Neuron (in vitro differentiated cells): ENCODE measurements at regions not wholly inside any gene's neighbourhood (a gene's known extent, or its start where the extent isn't known, plus 50 kb on each side); places are given as distances from the start of the nearest gene placed in this dataset.
"Not testable (repeated sequence)": the region's sequence is repeated elsewhere in the genome, so short reads cannot be mapped to it uniquely, and the experiment has no call there.

Source experiments
- H2AFZ ChIP-seq: one replicate; pipeline ENCODE4 v1.6.1; 2013; ENCODE audit warnings: low read depth, mild to moderate bottlenecking, inconsistent platforms, low read length, moderate library complexity
- H3K27me3 ChIP-seq: one replicate; pipeline ENCODE4 v1.6.1; 2013; ENCODE audit warnings: low read length; ENCODE audit not compliant: insufficient read depth
- H3K36me3 ChIP-seq: one replicate; pipeline ENCODE4 v1.6.1; 2013; ENCODE audit warnings: low read length; ENCODE audit not compliant: insufficient read depth
- H3K4me1 ChIP-seq: one replicate; pipeline ENCODE4 v1.6.1; 2013; ENCODE audit warnings: low read length; ENCODE audit not compliant: insufficient read depth
- H3K4me3 ChIP-seq: 2 replicates; pipeline ENCODE4 v1.5.1; 2013; ENCODE audit warnings: mild to moderate bottlenecking, low read length, moderate library complexity
- H3K9me3 ChIP-seq: one replicate; pipeline ENCODE4 v1.6.1; 2013; ENCODE audit warnings: low read length

- not testable (repeated sequence) for H3K4me1 ChIP-seq, H3K9me3 ChIP-seq
- peak overlapping the region; percentile 32 for H3K4me3 ChIP-seq
These were observed 140.7 kb downstream of the SPATA31A7 start for GRCh38 chr9:61330342-61331092.

GRCh38 chr9:61356936-61357335 lies 167.1 kb downstream of the SPATA31A7 start:
- not testable (repeated sequence) for H3K4me3 ChIP-seq, H2AFZ ChIP-seq, H3K36me3 ChIP-seq, H3K4me1 ChIP-seq, H3K9me3 ChIP-seq, H3K27me3 ChIP-seq

More at GRCh38 chr9:61330342-61331092, 140.7 kb downstream of the SPATA31A7 start:
- not testable (repeated sequence) for H3K36me3 ChIP-seq, H3K27me3 ChIP-seq, H2AFZ ChIP-seq

DNA sequence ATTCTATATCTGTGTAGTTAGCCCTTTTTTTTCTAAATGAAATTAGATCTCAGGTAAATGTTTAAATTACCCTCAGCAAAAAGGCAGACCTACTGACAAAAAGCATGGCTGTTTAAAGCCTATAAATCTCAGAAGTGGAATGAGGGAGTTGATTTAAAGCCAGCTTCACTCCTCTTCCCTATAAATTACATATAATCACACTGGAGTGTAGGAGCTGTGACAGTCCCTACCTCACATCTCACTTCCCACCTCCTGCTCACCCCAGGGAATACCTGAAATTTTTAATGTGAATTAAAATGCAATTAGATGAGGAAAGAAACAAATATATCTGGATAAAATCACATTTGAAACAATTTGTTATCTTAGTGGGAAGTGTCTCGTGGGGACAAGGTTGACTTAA lies 184.6 kb downstream of the SPATA31A7 start:
- not testable (repeated sequence) for H3K27me3 ChIP-seq, H3K9me3 ChIP-seq, H3K4me3 ChIP-seq, H3K4me1 ChIP-seq, H3K36me3 ChIP-seq, H2AFZ ChIP-seq

DNA sequence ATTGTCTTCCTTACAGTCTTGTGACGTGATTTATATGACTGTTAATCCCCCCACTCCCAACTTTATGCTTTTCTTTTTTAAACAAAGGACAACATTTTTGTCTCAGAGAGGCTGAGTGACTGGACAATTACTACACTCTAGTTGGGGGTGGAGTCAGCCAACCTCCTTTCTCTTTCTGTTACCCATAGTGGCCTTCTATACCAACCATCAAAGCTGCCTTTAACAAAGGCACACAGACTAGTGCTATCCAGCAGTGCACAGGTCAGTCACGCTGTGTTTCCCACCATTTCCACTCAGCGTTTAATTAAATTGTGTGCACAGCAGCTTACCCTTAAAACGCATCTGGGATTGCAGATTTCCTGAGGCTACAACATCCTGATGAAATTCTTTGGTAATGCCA lies 186.3 kb downstream of the SPATA31A7 start:
- not testable (repeated sequence) for H3K27me3 ChIP-seq, H3K4me1 ChIP-seq, H3K36me3 ChIP-seq, H2AFZ ChIP-seq, H3K9me3 ChIP-seq, H3K4me3 ChIP-seq

DNA sequence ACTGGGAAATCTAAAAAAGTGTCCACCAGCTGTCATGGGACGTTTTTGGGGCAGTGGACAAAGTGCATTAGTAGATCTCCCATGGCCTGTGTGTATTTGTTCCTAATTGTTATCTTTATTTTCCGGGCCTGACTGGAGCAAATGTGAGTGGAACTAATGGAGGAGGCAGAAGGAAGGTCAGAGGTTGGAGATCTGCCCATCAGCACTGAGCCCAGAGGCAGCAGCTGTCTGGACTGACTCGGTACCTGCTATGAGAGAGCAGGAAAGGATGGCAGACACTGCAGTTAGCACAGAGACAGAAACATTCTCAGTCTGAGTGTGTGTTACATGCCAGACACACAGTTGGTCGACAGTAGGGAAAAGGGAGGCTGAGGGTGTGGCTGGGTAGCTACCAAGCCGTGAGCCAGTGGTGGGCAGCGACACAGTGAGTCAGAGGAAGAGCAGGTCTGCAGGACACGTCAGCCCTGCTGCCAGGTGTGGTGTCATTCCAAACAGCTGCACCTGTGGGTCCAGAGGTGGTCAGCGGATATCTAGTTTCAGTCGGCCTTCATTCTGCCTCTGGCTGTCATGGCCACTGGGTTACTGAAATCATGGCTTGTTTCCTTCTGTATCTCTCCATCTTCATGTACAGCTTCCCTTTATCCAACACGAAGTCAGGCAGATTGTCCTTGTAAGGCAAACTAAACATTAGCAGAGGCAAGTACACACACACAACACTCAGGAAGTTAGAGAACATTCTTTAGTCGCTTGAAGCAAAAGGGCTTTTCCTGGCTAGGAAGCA lies 196.4 kb downstream of the SPATA31A7 start:
- not testable (repeated sequence) for H3K27me3 ChIP-seq, H3K36me3 ChIP-seq, H3K4me3 ChIP-seq, H3K4me1 ChIP-seq, H3K9me3 ChIP-seq, H2AFZ ChIP-seq

DNA sequence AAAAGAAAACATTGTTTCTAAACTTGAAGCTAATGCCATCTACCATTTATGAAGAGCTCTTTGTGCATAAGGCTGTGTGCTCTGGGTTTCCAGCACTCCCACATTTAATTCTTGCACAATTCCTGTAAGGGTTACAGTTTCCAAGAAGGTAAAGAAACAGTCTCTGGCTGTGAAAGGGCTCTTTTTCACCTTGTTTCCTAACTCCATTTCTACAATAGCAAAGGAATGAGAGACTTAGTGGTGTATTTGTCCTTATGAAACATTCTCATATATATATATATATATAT lies 196.9 kb downstream of the SPATA31A7 start:
- H3K4me1 ChIP-seq, H3K4me3 ChIP-seq, H3K9me3 ChIP-seq: not testable (repeated sequence)

DNA sequence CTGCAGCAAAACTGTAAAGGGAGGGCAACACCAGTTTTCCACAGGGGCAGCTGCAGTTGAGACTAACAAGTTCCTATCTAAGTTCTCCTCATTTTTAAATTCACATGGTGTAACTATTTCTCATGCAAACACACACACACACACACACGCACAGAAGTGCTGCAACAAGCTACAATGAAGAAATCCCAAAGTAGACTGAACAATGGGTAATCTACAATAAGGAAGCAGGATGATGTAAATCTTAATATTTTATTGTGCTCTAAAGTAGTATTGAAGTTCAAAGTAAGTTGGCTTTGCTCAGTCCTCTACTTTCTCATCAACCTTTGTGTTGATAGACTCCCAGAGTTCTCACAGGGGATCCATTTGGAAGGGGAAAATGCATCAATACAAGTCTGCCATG lies 212.9 kb downstream of the SPATA31A7 start:
- not testable (repeated sequence) for H3K36me3 ChIP-seq, H3K9me3 ChIP-seq, H3K4me3 ChIP-seq, H3K4me1 ChIP-seq, H2AFZ ChIP-seq, H3K27me3 ChIP-seq

More for the DNA sequence above, 196.9 kb downstream of the SPATA31A7 start:
- not testable (repeated sequence) for H2AFZ ChIP-seq, H3K27me3 ChIP-seq, H3K36me3 ChIP-seq

DNA sequence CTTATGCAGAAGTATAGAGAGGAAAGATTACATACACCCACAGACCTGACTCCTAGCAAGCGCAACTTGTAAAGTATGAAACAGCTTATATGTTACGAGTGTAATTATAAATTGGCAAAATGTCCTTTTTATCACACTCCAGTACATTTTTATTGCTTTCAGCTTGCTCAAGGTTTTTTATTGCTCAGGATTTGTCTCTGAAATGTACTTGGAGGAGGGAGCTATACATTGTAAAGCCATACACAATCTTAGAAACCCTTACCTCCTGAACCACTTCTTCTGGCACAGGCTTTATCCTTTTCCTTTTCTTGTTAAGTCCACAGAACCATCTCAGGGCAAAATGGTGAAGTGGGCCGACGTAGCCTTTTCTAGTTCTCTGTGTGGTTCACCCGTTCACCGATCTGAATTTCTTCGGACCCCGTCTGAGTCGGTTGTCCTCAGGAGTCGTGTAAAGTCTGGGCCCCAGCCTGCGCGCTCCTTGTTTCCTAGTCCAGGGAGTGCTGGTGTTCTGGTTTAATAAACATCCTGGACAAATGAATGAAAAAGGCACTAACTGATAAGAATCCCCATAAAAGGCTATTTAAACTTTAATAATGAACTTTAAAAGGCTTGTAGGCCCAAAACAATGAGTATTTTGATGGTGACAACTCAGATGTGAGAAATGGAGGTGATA lies 222.2 kb downstream of the SPATA31A7 start:
- H3K4me1 ChIP-seq, H3K9me3 ChIP-seq, H3K36me3 ChIP-seq, H3K27me3 ChIP-seq, H2AFZ ChIP-seq, H3K4me3 ChIP-seq: not testable (repeated sequence)

DNA sequence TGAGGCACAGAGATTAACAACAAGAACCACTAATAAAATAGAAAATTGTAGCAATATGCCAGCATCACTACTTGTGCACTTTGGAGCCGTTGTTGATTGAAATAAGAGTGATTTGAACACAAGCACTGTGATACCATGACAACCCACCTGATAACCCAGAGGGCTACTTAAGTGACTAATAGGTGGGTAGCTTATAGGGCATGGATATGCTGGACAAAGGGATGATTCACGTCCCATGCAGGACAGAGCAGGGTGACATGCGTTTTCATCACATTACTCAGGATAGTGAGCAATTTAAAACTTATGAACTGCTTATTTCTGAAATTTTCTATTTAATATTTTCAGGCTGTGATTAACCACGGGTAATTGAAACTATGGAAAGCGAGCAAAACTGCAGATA lies 222.9 kb downstream of the SPATA31A7 start:
- not testable (repeated sequence) for H3K4me3 ChIP-seq, H3K27me3 ChIP-seq, H2AFZ ChIP-seq, H3K36me3 ChIP-seq, H3K9me3 ChIP-seq, H3K4me1 ChIP-seq

- not testable (repeated sequence) for H3K4me1 ChIP-seq, H2AFZ ChIP-seq, H3K4me3 ChIP-seq, H3K36me3 ChIP-seq, H3K9me3 ChIP-seq, H3K27me3 ChIP-seq
These were observed 228.3 kb downstream of the SPATA31A7 start for GRCh38 chr9:61418174-61418573.

GRCh38 chr9:61420267-61420958 lies 230.6 kb downstream of the SPATA31A7 start:
- not testable (repeated sequence) for H3K36me3 ChIP-seq, H3K4me1 ChIP-seq, H3K4me3 ChIP-seq, H3K9me3 ChIP-seq, H2AFZ ChIP-seq, H3K27me3 ChIP-seq

DNA sequence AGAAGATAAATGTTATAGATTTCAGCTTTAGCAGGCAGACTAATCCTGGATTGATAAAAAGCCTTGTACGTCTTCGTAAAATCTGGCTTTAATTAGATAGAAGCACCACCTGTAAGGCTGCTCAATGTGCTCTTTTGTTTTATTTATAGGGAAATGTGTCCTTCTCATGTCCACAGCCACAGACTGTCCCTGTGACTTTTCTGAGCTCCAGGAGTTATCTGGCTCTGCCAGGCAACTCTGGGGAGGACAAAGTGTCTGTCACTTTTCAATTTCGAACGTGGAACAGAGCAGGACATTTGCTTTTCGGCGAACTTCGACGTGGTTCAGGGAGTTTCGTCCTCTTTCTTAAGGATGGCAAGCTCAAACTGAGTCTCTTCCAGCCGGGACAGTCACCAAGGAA lies 257.4 kb downstream of the SPATA31A7 start:
- not testable (repeated sequence) for H3K36me3 ChIP-seq, H2AFZ ChIP-seq, H3K4me3 ChIP-seq, H3K27me3 ChIP-seq, H3K4me1 ChIP-seq, H3K9me3 ChIP-seq

DNA sequence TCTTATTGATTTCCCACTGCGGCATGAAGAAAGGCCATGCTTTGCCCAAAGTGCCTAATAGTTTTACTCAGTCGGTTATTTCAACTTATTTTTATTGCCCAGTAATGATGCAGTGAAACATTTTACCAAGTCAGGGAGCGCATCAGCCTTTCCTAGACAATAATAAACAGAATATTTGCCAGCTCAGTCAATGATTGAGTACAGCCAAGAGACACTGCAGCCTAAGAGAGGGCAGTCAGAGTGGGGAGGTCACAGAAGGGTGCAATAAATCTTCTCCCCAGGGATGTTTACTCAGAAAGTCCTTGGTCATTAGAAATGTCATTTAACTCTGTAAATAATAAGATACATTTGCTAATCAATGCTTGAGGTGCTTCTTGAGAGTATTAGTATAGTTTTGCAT lies 271.0 kb downstream of the SPATA31A7 start:
- not testable (repeated sequence) for H3K9me3 ChIP-seq, H3K4me3 ChIP-seq, H3K27me3 ChIP-seq, H2AFZ ChIP-seq, H3K4me1 ChIP-seq, H3K36me3 ChIP-seq
